ENCODE measurements at regions not wholly inside any gene's neighbourhood (a gene's known extent, or its start where the extent isn't known, plus 50 kb on each side); places are given as distances from the start of the nearest gene placed in this dataset.

DNA sequence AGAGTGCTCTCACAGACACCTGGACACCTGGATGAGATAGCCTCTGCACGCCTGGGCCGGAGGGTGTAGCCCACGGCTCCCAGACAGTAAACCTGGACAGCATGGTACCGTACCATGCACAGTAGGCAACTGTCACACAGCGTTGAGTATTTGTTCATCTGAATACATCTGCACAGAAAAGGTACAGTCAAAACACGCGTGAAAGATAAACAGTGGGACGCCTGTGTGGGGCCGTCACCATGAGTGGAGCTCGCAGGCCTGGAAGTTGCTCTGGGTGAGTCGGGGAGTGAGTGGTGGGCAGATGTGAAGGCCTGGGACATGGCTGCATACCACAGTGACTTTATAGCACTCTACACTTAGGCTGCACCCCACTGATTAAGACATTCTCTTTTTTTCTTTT, 280.0 kb upstream of the SHH start:
- TF ChIP-seq EZH2phosphoT487 (IDR thresholded peaks at IDR 0.05; ENCODE audit: insufficient read depth, low read depth) (no peak), EZH2 (IDR thresholded peaks at IDR 0.05; ENCODE audit: insufficient read depth, poor library complexity, severe bottlenecking) (no peak)

Data from GM23248 (cell line).